B cell (primary cell): ENCODE measurements at regions not wholly inside any gene's neighbourhood (a gene's known extent, or its start where the extent isn't known, plus 50 kb on each side); places are given as distances from the start of the nearest gene placed in this dataset.

Source experiments
- ATAC-seq: fragments of 200-7000 bp; cut with Tn5 transposase; one replicate; pipeline ENCODE4 v1.10.0; 2021; ENCODE audit warnings: low read depth, mild to moderate bottlenecking, moderate number of reproducible peaks, moderate library complexity
- CTCF ChIA-PET: fragments of 350-600 bp; sonication (Branson Sonifier 250); formaldehyde crosslinking; loops from one replicate; lab custom pipeline; 2021; ENCODE audit warnings: antibody characterized with exemption, inconsistent platforms; lab: Charles Lee
- POLR2A ChIA-PET: fragments of 350-600 bp; sonication (Branson Sonifier 250); formaldehyde crosslinking; loops from one replicate; lab custom pipeline; 2021; ENCODE audit warnings: antibody characterized with exemption; lab: Charles Lee
- DNase-seq: peaks from one replicate; pipeline ENCODE4 v3.0.0; 2013
- H2AFZ ChIP-seq: 2 replicates; pipeline ENCODE4 v1.6.1; 2012; ENCODE audit warnings: mild to moderate bottlenecking, low read depth, low read length; ENCODE audit not compliant: insufficient read depth, poor library complexity, severe bottlenecking
- H3K27ac ChIP-seq, 2 donors: 1 replicate in 1 of 2; 2 replicates in 1 of 2; pipeline ENCODE4 v1.5.1; 2012 to 2013; ENCODE audit warnings: low read length in 2 of 2, mild to moderate bottlenecking in 2 of 2, moderate library complexity in 1 of 2
- H3K27me3 ChIP-seq, 4 experiments: fragments of 200-600 bp in 1 of 4; sonication (generic) in 1 of 4; replicated peaks in 1 of 4; 1 replicate in 2 of 4; 2 replicates in 2 of 4; pipeline versions ENCODE4 v1.6.1 to v1.7.0; 2013 to 2016; ENCODE audit warnings: low read length in 3 of 4, mild to moderate bottlenecking in 2 of 4, mixed read lengths in 1 of 4, moderate library complexity in 1 of 4; ENCODE audit not compliant: insufficient read depth in 4 of 4, control insufficient read depth in 3 of 4; ENCODE audit errors: control extremely low read depth in 1 of 4
- H3K36me3 ChIP-seq, 2 experiments: replicated peaks in 1 of 2; 1 replicate in 1 of 2; 2 replicates in 1 of 2; pipeline versions ENCODE4 v1.6.1 to v1.7.1; 2013; ENCODE audit warnings: low read length in 1 of 2; ENCODE audit not compliant: insufficient read depth in 2 of 2, control insufficient read depth in 1 of 2; ENCODE audit errors: control extremely low read depth in 1 of 2, extremely low read depth in 1 of 2
- H3K4me1 ChIP-seq, 2 donors: fragments of 200-600 bp in 1 of 2; sonication (generic) in 1 of 2; 1 replicate in 1 of 2; 2 replicates in 1 of 2; pipeline versions ENCODE4 v1.5.1 to v1.6.1; 2013 to 2017; ENCODE audit warnings: low read length in 2 of 2; ENCODE audit not compliant: control insufficient read depth in 2 of 2, insufficient read depth in 2 of 2
- H3K4me2 ChIP-seq: replicated peaks from 2 replicates; pipeline ENCODE3; 2012; ENCODE audit warnings: mild to moderate bottlenecking, low read depth, low read length; ENCODE audit not compliant: poor library complexity, severe bottlenecking
- H3K4me3 ChIP-seq, 5 experiments: fragments of 200-600 bp in 1 of 5; sonication (generic) in 1 of 5; 1 replicate in 3 of 5; 2 replicates in 2 of 5; pipeline versions ENCODE4 v1.5.1 to v1.7.0; 2011 to 2016; ENCODE audit warnings: low read length in 4 of 5, mild to moderate bottlenecking in 4 of 5, low read depth in 2 of 5, control low read depth in 1 of 5, moderate library complexity in 1 of 5; ENCODE audit not compliant: insufficient read depth in 1 of 5; ENCODE audit errors: control extremely low read depth in 1 of 5, extremely low read depth in 1 of 5
- H3K79me2 ChIP-seq: fragments of 200-600 bp; sonication (generic); one replicate; pipeline ENCODE4 v1.6.0; 2016; ENCODE audit warnings: low read length; ENCODE audit not compliant: control insufficient read depth, insufficient read depth
- H3K9ac ChIP-seq: fragments of 200-600 bp; sonication (generic); 2 replicates; pipeline ENCODE4 v1.6.1; 2017; ENCODE audit warnings: mild to moderate bottlenecking, low read length, moderate library complexity
- H3K9me3 ChIP-seq, 3 donors: one replicate each; pipeline versions ENCODE4 v1.6.1 to v1.7.1; 2013; ENCODE audit warnings: low read length in 2 of 3; ENCODE audit not compliant: control insufficient read depth in 2 of 3, insufficient read depth in 1 of 3; ENCODE audit errors: control extremely low read depth in 1 of 3
- H4K20me1 ChIP-seq: 2 replicates; pipeline ENCODE4 v1.6.0; 2012; ENCODE audit warnings: mild to moderate bottlenecking, low read length; ENCODE audit not compliant: insufficient read depth, control insufficient read depth, poor library complexity, severe bottlenecking
- H3K27ac Mint-ChIP-seq: one replicate; pipeline ENCODE4 v1.8.0; 2021; ENCODE audit warnings: mixed read lengths
- H3K27me3 Mint-ChIP-seq: one replicate; pipeline ENCODE4 v1.8.0; 2021; ENCODE audit warnings: mixed read lengths
- H3K4me1 Mint-ChIP-seq: one replicate; pipeline ENCODE4 v1.8.0; 2021; ENCODE audit warnings: mixed read lengths
- H3K4me3 Mint-ChIP-seq: one replicate; pipeline ENCODE4 v1.8.0; 2021; ENCODE audit warnings: mixed read lengths
- H3K9me3 Mint-ChIP-seq: one replicate; pipeline ENCODE4 v1.8.0; 2022; ENCODE audit warnings: mixed read lengths; ENCODE audit not compliant: insufficient read depth
- CTCF ChIP-seq: fragments of 200-600 bp; IDR thresholded peaks from one replicate; pipeline ENCODE4 v1.8.0; 2022; ENCODE audit warnings: antibody characterized with exemption, mild to moderate bottlenecking
- EZH2 ChIP-seq: IDR thresholded peaks from 2 replicates; pipeline ENCODE4 v1.6.1; 2012; ENCODE audit warnings: borderline replicate concordance, low read depth, mild to moderate bottlenecking, moderate library complexity, low read length; ENCODE audit not compliant: insufficient read depth, poor library complexity, severe bottlenecking
- WGBS: methylation state at CpG from one replicate; pipeline ENCODE4 v1.1.5; 2013; ENCODE audit warnings: missing lambda C conversion rate; ENCODE audit not compliant: insufficient coverage; 5-methylcytosine and 5-hydroxymethylcytosine counted together
- intact Hi-C: fragments of 100-400 bp; cut with micrococcal nuclease; formaldehyde crosslinking; loops from one replicate; pipeline ENCODE4 v1.10.0; 2022

- Histone ChIP-seq H3K9me3 (no peaks in the 10 kb centered on the region), H3K4me3 (no peak overlapping the region), H3K4me1 (no peaks in the 10 kb centered on the region), H3K4me2 (no peak overlapping the region), H2AFZ (no peak overlapping the region), H3K27me3 (no peaks in the 10 kb centered on the region), H3K79me2 (no peaks in the 10 kb centered on the region), H3K27ac (no peak overlapping the region), H3K9ac (no peak overlapping the region), H4K20me1 (no peaks in the 10 kb centered on the region), H3K36me3 (no peaks in the 10 kb centered on the region)
- Mint-ChIP-seq H3K9me3 (no peaks in the 10 kb centered on the region), H3K27me3 (no peaks in the 10 kb centered on the region), H3K4me1 (no peaks in the 10 kb centered on the region), H3K27ac (no peak overlapping the region), H3K4me3 (no peak overlapping the region)
- WGBS = no CpG with 5 or more reads among the region's 1 CpG
- ATAC-seq = no peak
- ChIA-PET POLR2A (no interaction called here), CTCF (no interaction called here)
- intact Hi-C loops = no loop called here
- TF ChIP-seq EZH2 = no peak
- no peak for TF ChIP-seq CTCF
- DNase-seq = no peak
These were observed 223.8 kb upstream of the TMTC4 start for GRCh38 chr13:100898431-100898830.

GRCh38 chr13:100895651-100896050 is 221.1 kb upstream of the TMTC4 start:
- Histone ChIP-seq H2AFZ (no peak overlapping the region), H3K79me2 (no peaks in the 10 kb centered on the region), H3K9ac (no peak overlapping the region), H3K36me3 (no peaks in the 10 kb centered on the region), H3K27me3 (no peaks in the 10 kb centered on the region), H3K4me1 (no peaks in the 10 kb centered on the region), H3K4me2 (no peak overlapping the region), H3K9me3 (no peaks in the 10 kb centered on the region), H4K20me1 (no peaks in the 10 kb centered on the region), H3K27ac (no peak overlapping the region), H3K4me3 (no peak overlapping the region)
- TF ChIP-seq CTCF (no peak), EZH2 (no peak)
- CTCF ChIA-PET = interaction anchor here (0.9 kb wide), 1 partner anchor 11 kb away, joined by 3 read pairs; no protein-coding TSS in a partner anchor
- no CpG with 5 or more reads among the region's 2 CpGs for WGBS
- ATAC-seq (no peak), DNase-seq (no peak)
- no peaks in the 10 kb centered on the region for H3K4me1 Mint-ChIP-seq
- POLR2A ChIA-PET = no interaction called here
- H3K27ac Mint-ChIP-seq = no peak overlapping the region
- intact Hi-C loops = no loop called here
- H3K4me3 Mint-ChIP-seq = no peak overlapping the region
- no peaks in the 10 kb centered on the region for H3K9me3 Mint-ChIP-seq
- H3K27me3 Mint-ChIP-seq = no peaks in the 10 kb centered on the region
